Mesendoderm (in vitro differentiated cells): ENCODE measurements at regions not wholly inside any gene's neighbourhood (a gene's known extent, or its start where the extent isn't known, plus 50 kb on each side); places are given as distances from the start of the nearest gene placed in this dataset.

ENCODE experiments used
- DNase-seq: peaks from one replicate; pipeline ENCODE4 v3.0.0; 2013
- H2AK5ac ChIP-seq: 2 replicates; pipeline ENCODE4 v1.6.1; 2013; ENCODE audit warnings: low read length, inconsistent platforms
- H2BK120ac ChIP-seq: 2 replicates; pipeline ENCODE4 v1.6.1; 2013; ENCODE audit warnings: low read depth, mild to moderate bottlenecking, low read length, moderate library complexity, mixed read lengths
- H2BK15ac ChIP-seq: replicated peaks from 2 replicates; pipeline ENCODE4 v1.6.1; 2013; ENCODE audit warnings: low read depth, mild to moderate bottlenecking, moderate library complexity
- H2BK5ac ChIP-seq: 2 replicates; pipeline ENCODE4 v1.6.1; 2013; ENCODE audit warnings: low read length, inconsistent platforms
- H3K18ac ChIP-seq: 2 replicates; pipeline ENCODE4 v1.6.1; 2013; ENCODE audit warnings: mild to moderate bottlenecking, low read length, mixed read lengths
- H3K23ac ChIP-seq: one replicate; pipeline ENCODE4 v1.6.1; 2013; ENCODE audit warnings: low read length
- H3K27ac ChIP-seq: 2 replicates; pipeline ENCODE4 v1.5.1; 2013; ENCODE audit warnings: low read depth, mild to moderate bottlenecking, inconsistent platforms, low read length, moderate library complexity
- H3K27me3 ChIP-seq: 2 replicates; pipeline ENCODE4 v1.6.1; 2013; ENCODE audit warnings: low read length, control low read depth, mild to moderate bottlenecking, inconsistent platforms; ENCODE audit not compliant: insufficient read depth, poor library complexity
- H3K36me3 ChIP-seq: 2 replicates; pipeline ENCODE4 v1.6.1; 2013; ENCODE audit warnings: low read length, inconsistent platforms; ENCODE audit not compliant: control insufficient read depth, insufficient read depth
- H3K4ac ChIP-seq: one replicate; pipeline ENCODE4 v1.6.1; 2013; ENCODE audit warnings: low read depth, mild to moderate bottlenecking, low read length, moderate library complexity
- H3K4me1 ChIP-seq: 2 replicates; pipeline ENCODE4 v1.6.1; 2013; ENCODE audit warnings: low read depth, low read length, inconsistent platforms; ENCODE audit not compliant: control insufficient read depth
- H3K4me2 ChIP-seq: 2 replicates; pipeline ENCODE4 v1.6.1; 2013; ENCODE audit warnings: low read length
- H3K4me3 ChIP-seq: 2 replicates; pipeline ENCODE4 v1.5.1; 2013; ENCODE audit warnings: mild to moderate bottlenecking, low read length
- H3K56ac ChIP-seq: one replicate; pipeline ENCODE4 v1.6.1; 2013; ENCODE audit warnings: low read length
- H3K79me1 ChIP-seq: 2 replicates; pipeline ENCODE4 v1.6.1; 2013; ENCODE audit warnings: low read length, inconsistent platforms
- H3K79me2 ChIP-seq: 2 replicates; pipeline ENCODE4 v1.6.1; 2013; ENCODE audit warnings: mild to moderate bottlenecking, low read length; ENCODE audit not compliant: control insufficient read depth, insufficient read depth
- H3K9ac ChIP-seq: 2 replicates; pipeline ENCODE4 v1.6.1; 2013; ENCODE audit warnings: low read length, inconsistent platforms
- H4K5ac ChIP-seq: one replicate; pipeline ENCODE4 v1.6.1; 2013; ENCODE audit warnings: low read length
- H4K8ac ChIP-seq: one replicate; pipeline ENCODE4 v1.6.1; 2013; ENCODE audit warnings: low read depth, mild to moderate bottlenecking, control low read depth, low read length, moderate library complexity
- WGBS: extraction: QIAGEN DNeasy Blood & Tissue Kit; methylation state at CpG from one replicate; pipeline ENCODE4 v1.1.7; 2013; ENCODE audit warnings: low lambda C conversion rate, missing lambda C conversion rate; ENCODE audit not compliant: insufficient coverage; ENCODE audit errors: extremely low coverage; 5-methylcytosine and 5-hydroxymethylcytosine counted together

DNA sequence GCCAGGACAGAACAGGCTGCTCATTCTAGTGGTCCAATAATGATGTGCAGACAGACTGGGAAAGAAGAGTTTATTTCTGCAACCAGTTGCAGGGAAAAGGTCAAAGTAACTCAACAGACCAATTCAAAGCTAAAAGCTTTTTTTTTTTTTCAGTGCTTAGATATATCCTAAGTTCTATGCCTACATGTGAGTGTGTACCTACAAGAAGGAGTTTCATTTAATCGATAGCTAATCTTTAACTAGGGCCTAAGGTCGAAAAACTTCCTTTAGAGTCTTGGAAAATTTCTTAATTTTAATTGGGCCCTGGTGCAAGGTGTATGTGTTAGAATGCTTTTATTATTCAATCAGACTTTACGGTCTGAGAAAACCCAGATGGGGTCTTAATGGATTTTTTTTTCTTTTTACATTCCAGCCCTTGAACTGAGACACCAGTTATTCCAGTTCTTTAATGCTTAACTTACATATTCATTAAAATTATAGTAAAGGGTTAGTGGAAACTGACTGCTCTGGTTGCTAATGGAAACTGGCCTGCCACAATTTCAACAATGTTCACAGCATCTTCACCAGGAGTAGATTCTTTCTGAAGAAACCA lies 365.3 kb downstream of the MTRR start:
- Histone ChIP-seq H3K79me2 (no peaks in the 10 kb centered on the region), H3K4ac (no peak overlapping the region), H4K5ac (no peak overlapping the region)

DNA sequence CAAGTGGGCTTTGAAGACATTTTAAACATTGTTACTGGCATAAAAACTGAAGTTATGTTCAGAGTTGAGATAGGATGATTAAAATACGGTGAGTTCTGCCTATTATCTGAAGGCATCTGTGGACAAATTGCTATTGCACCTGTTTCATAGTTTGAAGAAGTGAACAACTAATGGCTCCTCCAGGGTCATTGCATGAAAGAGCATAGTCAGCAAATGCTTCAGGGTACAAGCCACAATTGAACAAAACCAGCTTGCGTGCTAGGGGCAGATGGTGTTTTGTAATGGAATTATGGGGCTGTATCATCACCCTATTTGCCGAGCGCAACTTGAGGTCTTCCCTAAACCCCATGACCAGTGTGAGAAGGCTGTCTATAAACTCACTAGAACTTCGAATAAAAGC lies 369.1 kb downstream of the MTRR start:
- WGBS: no CpG with 5 or more reads among the region's 5 CpGs
- no peak for DNase-seq

More for the DNA sequence above, 365.3 kb downstream of the MTRR start:
- no peaks in the 10 kb centered on the region for H3K79me1 ChIP-seq
- H4K8ac ChIP-seq: no peak overlapping the region
- no peak overlapping the region for H3K4me2 ChIP-seq
- no peak overlapping the region for H3K27ac ChIP-seq
- H3K4me1 ChIP-seq: no peaks in the 10 kb centered on the region
- no peak overlapping the region for H3K4me3 ChIP-seq
- H3K23ac ChIP-seq: no peak overlapping the region
- WGBS: no CpG with 5 or more reads among the region's 3 CpGs
- no peaks in the 10 kb centered on the region for H3K36me3 ChIP-seq
- no peaks in the 10 kb centered on the region for H3K27me3 ChIP-seq
- no peak overlapping the region for H2BK5ac ChIP-seq
- no peak overlapping the region for H2BK120ac ChIP-seq
- no peak overlapping the region for H3K56ac ChIP-seq
- DNase-seq: no peak
- H2BK15ac ChIP-seq: no peak overlapping the region
- H3K18ac ChIP-seq: no peak overlapping the region
- H2AK5ac ChIP-seq: no peak overlapping the region
- no peak overlapping the region for H3K9ac ChIP-seq

DNA sequence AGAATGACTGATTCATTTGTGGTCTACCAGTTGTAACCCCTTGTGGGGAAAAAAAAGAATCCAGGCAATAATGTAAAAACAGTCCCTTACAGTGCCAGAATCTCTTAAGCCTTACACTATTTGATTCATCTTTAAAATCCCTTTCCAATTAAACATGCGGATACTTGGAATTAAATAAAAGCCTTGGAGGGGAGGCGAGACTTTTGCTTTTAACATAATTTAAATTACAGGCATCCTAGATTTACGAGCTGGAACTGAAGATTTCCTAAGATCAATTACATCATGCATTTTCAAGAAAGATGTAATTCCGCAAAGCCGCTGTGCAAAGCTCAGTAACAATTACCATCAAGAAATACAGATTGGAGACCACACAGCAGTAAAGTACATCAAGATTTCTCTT lies 370.2 kb downstream of the MTRR start:
- H3K79me1 ChIP-seq: no peaks in the 10 kb centered on the region
- no peak overlapping the region for H3K4me2 ChIP-seq
- no peak overlapping the region for H3K27ac ChIP-seq
- no CpG with 5 or more reads among the region's 5 CpGs for WGBS
- no peak overlapping the region for H4K8ac ChIP-seq
- DNase-seq: no peak
- no peak overlapping the region for H3K56ac ChIP-seq
- no peak overlapping the region for H4K5ac ChIP-seq
- no peaks in the 10 kb centered on the region for H3K4me1 ChIP-seq
- H3K18ac ChIP-seq: no peak overlapping the region
- no peaks in the 10 kb centered on the region for H3K27me3 ChIP-seq
- H3K79me2 ChIP-seq: no peaks in the 10 kb centered on the region
- H3K36me3 ChIP-seq: no peaks in the 10 kb centered on the region
- H2BK15ac ChIP-seq: no peak overlapping the region
- no peak overlapping the region for H3K4me3 ChIP-seq
- H3K4ac ChIP-seq: no peak overlapping the region
- no peak overlapping the region for H2BK120ac ChIP-seq
- no peak overlapping the region for H2AK5ac ChIP-seq
- no peak overlapping the region for H2BK5ac ChIP-seq
- no peak overlapping the region for H3K9ac ChIP-seq
- H3K23ac ChIP-seq: no peak overlapping the region

More for the DNA sequence above, 369.1 kb downstream of the MTRR start:
- no peak overlapping the region for H4K8ac ChIP-seq
- no peak overlapping the region for H3K4me3 ChIP-seq
- no peak overlapping the region for H3K56ac ChIP-seq
- H2AK5ac ChIP-seq: no peak overlapping the region
- H3K27me3 ChIP-seq: no peaks in the 10 kb centered on the region
- H3K4me1 ChIP-seq: no peaks in the 10 kb centered on the region
- H2BK5ac ChIP-seq: no peak overlapping the region
- H3K18ac ChIP-seq: no peak overlapping the region
- no peak overlapping the region for H2BK15ac ChIP-seq
- no peaks in the 10 kb centered on the region for H3K36me3 ChIP-seq
- no peak overlapping the region for H4K5ac ChIP-seq
- H3K23ac ChIP-seq: no peak overlapping the region
- H3K79me2 ChIP-seq: no peaks in the 10 kb centered on the region
- H3K27ac ChIP-seq: no peak overlapping the region
- no peak overlapping the region for H2BK120ac ChIP-seq
- no peak overlapping the region for H3K9ac ChIP-seq
- H3K4ac ChIP-seq: no peak overlapping the region
- H3K79me1 ChIP-seq: no peaks in the 10 kb centered on the region
- no peak overlapping the region for H3K4me2 ChIP-seq

DNA sequence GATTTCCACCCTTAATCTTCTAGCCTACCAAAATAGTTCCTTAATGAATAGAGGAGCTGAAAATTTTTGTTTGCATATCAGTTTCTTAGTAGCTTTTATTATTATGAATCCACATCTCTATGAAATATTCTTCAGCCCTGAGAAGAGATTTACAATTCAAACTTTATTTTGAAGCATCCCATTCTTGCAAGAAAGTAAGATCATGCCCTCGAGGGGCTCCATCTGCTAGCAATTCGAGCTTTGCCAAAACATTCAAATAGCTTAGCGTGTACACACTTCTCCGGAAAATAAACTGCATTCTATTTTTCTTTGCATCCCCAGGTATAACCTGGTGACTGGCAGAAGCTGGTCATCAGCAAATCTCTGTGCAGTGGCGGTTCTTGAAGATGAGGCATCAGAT lies 370.7 kb downstream of the MTRR start:
- no peaks in the 10 kb centered on the region for H3K36me3 ChIP-seq
- H3K56ac ChIP-seq: no peak overlapping the region
- H2BK120ac ChIP-seq: no peak overlapping the region
- H3K4ac ChIP-seq: no peak overlapping the region
- H2BK15ac ChIP-seq: no peak overlapping the region
- H3K79me2 ChIP-seq: no peaks in the 10 kb centered on the region
- no peak for DNase-seq
- no peak overlapping the region for H3K9ac ChIP-seq
- no peak overlapping the region for H3K27ac ChIP-seq
- H3K4me2 ChIP-seq: no peak overlapping the region
- H3K4me1 ChIP-seq: no peaks in the 10 kb centered on the region
- H3K27me3 ChIP-seq: no peaks in the 10 kb centered on the region
- H3K79me1 ChIP-seq: no peaks in the 10 kb centered on the region
- no peak overlapping the region for H3K4me3 ChIP-seq
- no peak overlapping the region for H3K23ac ChIP-seq
- no peak overlapping the region for H4K5ac ChIP-seq
- H4K8ac ChIP-seq: no peak overlapping the region
- H2AK5ac ChIP-seq: no peak overlapping the region
- H3K18ac ChIP-seq: no peak overlapping the region
- no CpG with 5 or more reads among the region's 5 CpGs for WGBS
- H2BK5ac ChIP-seq: no peak overlapping the region

DNA sequence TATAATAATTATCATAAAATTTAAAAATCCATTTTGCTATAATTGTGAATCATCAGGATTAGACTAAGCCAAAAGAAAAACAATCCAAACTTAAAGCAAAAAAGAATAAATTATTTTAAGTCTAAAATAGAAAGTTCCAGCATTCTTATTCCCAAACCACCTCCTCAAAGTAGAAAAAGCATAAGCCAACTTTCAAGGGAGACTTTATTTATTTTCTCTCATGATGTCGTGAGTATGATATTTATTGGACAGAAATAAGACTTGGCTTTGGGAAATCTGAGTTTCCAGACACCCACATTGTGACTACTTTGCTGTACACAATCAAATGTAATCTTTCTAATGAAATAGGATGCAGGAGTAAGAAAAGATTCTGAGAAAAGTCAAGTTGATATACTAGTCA lies 372.1 kb downstream of the MTRR start:
- no CpG with 5 or more reads among the region's 1 CpG for WGBS
- Histone ChIP-seq H3K56ac (no peak overlapping the region), H2BK5ac (no peak overlapping the region), H3K23ac (no peak overlapping the region), H2BK15ac (no peak overlapping the region), H3K9ac (no peak overlapping the region), H2BK120ac (no peak overlapping the region), H3K4me2 (no peak overlapping the region), H3K27ac (no peak overlapping the region), H2AK5ac (no peak overlapping the region), H3K79me1 (no peaks in the 10 kb centered on the region), H3K79me2 (no peaks in the 10 kb centered on the region), H3K4ac (no peak overlapping the region), H4K5ac (no peak overlapping the region), H3K27me3 (no peaks in the 10 kb centered on the region), H3K4me3 (no peak overlapping the region), H3K36me3 (no peaks in the 10 kb centered on the region), H3K18ac (no peak overlapping the region), H3K4me1 (no peaks in the 10 kb centered on the region), H4K8ac (no peak overlapping the region)
- no peak for DNase-seq

DNA sequence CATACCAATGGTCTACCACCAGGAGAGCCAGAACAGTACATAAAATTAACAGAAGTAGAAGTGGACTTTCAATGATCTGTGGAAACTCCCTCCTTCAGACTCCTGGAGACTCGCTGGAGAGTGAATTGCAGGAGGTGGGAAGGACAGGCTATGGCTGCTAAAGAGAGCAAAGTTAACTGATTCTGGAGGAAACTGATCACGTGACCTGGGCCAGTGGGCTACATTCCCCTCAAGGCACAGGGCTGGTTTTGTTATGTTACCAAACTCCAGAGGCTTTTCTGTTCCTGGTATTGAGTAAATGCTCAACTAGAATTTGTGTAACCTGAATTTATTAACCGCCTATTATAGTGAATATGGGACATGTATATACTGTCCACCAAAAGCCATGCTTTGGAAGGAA lies 372.6 kb downstream of the MTRR start:
- Histone ChIP-seq H3K4ac (no peak overlapping the region), H3K4me2 (no peak overlapping the region), H3K56ac (no peak overlapping the region), H3K23ac (no peak overlapping the region), H2BK120ac (no peak overlapping the region), H4K8ac (no peak overlapping the region), H4K5ac (no peak overlapping the region), H2BK5ac (no peak overlapping the region), H3K9ac (no peak overlapping the region), H3K4me3 (no peak overlapping the region), H2AK5ac (no peak overlapping the region), H3K4me1 (no peaks in the 10 kb centered on the region), H3K36me3 (no peaks in the 10 kb centered on the region), H3K27ac (no peak overlapping the region), H3K79me1 (no peaks in the 10 kb centered on the region), H2BK15ac (no peak overlapping the region), H3K79me2 (no peaks in the 10 kb centered on the region), H3K18ac (no peak overlapping the region), H3K27me3 (no peaks in the 10 kb centered on the region)
- no CpG with 5 or more reads among the region's 3 CpGs for WGBS
- no peak for DNase-seq
